ENCODE measurements at regions not wholly inside any gene's neighbourhood (a gene's known extent, or its start where the extent isn't known, plus 50 kb on each side); places are given as distances from the start of the nearest gene placed in this dataset.

DNA sequence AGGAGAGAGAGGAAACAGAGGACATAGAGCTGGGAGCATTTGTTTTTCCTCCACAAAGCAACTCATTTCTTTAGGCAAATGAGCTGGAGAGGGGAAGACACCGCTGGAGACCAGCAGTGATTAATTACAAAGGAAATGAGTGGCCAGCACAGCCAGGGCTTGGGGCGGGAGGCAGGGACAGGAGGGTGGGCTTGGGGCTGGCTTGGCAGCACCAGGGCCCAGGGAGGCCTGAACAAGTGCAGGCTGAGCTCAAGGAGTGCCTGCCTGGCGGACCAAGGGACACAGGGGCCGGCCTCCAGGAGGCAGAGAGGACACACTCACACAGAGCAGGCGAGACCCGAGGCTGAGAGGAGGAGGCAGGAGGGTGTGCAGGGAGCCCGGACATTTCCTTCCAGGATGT is 149.0 kb upstream of the UNC5B start:
- Histone ChIP-seq H3K27me3 (ENCODE audit: control insufficient read depth in 3 of 3, insufficient read depth in 3 of 3, low read length in 3 of 3) (no peaks in the 10 kb centered on the region), H3K4me1 (ENCODE audit: control insufficient read depth in 3 of 3, insufficient read depth in 2 of 3, low read depth in 1 of 3, low read length in 2 of 3) (no peaks in the 10 kb centered on the region), H3K9me3 (ENCODE audit: control insufficient read depth in 2 of 2, insufficient read depth in 1 of 2, low read depth in 1 of 2, low read length in 1 of 2) (no peaks in the 10 kb centered on the region), H3K4me3 (ENCODE audit: low read depth in 1 of 3, low read length in 3 of 3) (no peak overlapping the region), H3K36me3 (ENCODE audit: control insufficient read depth in 3 of 3, insufficient read depth in 2 of 3, low read depth in 1 of 3, low read length in 3 of 3) (no peaks in the 10 kb centered on the region), H3K27ac (ENCODE audit: low read depth in 1 of 3, low read length in 2 of 3) (no peak overlapping the region)
- FAIRE-seq = no peak
- DNase-seq = no peak
- 56 to 66% (median 59%) methylated on average over 6 to 7 of the region's 7 CpGs for WGBS, 3 donors

DNA sequence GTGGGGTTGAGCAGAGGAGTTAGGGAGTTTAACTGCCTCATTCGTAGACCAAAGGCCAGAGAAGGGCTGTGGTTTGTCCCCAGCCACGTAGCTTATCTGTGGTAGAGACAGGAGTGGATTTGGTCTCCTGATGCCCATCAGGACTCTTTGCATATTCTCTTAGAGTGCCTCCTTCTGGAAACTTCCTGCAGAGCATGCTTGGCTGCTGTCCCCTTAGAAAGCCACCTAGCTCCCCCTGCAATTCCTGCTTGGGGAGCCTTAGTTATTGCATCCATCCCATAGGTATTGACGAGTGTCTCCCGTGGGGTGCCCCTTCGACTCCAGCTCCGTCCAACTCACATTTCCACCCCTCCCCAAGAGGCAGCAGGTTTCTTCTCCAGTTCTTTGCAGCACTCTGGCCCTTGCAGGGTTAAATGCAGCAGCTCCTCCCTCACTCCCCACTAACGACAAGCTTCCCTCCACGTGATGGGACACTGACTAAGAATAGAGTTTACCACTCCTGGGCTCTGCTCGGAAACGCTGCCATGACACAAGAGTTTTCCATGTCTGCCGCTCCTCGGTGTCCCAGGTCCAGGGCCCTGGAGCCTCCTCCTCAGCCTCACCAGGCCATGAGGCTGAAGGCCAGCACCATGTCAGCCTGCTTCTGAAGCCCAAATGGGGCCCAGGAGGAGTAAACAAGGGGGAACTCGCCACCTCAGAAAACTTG is 147.8 kb upstream of the UNC5B start:
- no peak overlapping the region for H3K27ac ChIP-seq (ENCODE audit: low read depth in 1 of 3, low read length in 2 of 3)
- H3K36me3 ChIP-seq (ENCODE audit: control insufficient read depth in 3 of 3, insufficient read depth in 2 of 3, low read depth in 1 of 3, low read length in 3 of 3) = no peaks in the 10 kb centered on the region
- WGBS, 3 donors = 48 to 61% (median 53%) methylated on average over 13 of the region's 13 CpGs
- no peaks in the 10 kb centered on the region for H3K9me3 ChIP-seq (ENCODE audit: control insufficient read depth in 2 of 2, insufficient read depth in 1 of 2, low read depth in 1 of 2, low read length in 1 of 2)
- H3K4me3 ChIP-seq (ENCODE audit: low read depth in 1 of 3, low read length in 3 of 3) = no peak overlapping the region
- H3K4me1 ChIP-seq (ENCODE audit: control insufficient read depth in 3 of 3, insufficient read depth in 2 of 3, low read depth in 1 of 3, low read length in 2 of 3) = no peaks in the 10 kb centered on the region
- no peaks in the 10 kb centered on the region for H3K27me3 ChIP-seq (ENCODE audit: control insufficient read depth in 3 of 3, insufficient read depth in 3 of 3, low read length in 3 of 3)
- DNase-seq (peak in 1 of 2 donors; percentile 19), FAIRE-seq (no peak)

DNA sequence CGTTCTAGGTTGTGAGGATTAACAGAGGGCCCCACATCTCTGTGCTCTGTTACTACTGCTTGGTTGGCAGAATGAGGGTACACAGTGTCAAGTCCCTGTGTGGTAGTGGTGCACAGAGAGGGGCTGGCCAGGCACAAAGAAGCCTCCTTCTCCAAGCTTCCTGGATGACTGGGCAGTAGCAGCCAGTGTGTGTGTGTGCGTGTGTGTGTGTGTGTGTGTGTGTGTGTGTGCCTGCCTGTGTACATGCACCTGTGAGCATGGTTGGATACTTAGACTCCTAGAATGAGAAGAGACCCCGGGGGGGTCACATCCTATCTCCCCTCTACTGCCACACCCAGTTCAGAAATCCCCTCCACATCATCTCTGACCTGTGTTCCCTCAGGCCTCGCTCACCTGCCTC is 146.7 kb upstream of the UNC5B start:
- Histone ChIP-seq H3K27ac (ENCODE audit: low read depth in 1 of 3, low read length in 2 of 3) (no peak overlapping the region), H3K36me3 (ENCODE audit: control insufficient read depth in 3 of 3, insufficient read depth in 2 of 3, low read depth in 1 of 3, low read length in 3 of 3) (no peaks in the 10 kb centered on the region), H3K4me3 (ENCODE audit: low read depth in 1 of 3, low read length in 3 of 3) (no peak overlapping the region), H3K4me1 (ENCODE audit: control insufficient read depth in 3 of 3, insufficient read depth in 2 of 3, low read depth in 1 of 3, low read length in 2 of 3) (no peaks in the 10 kb centered on the region), H3K9me3 (ENCODE audit: control insufficient read depth in 2 of 2, insufficient read depth in 1 of 2, low read depth in 1 of 2, low read length in 1 of 2) (no peaks in the 10 kb centered on the region), H3K27me3 (ENCODE audit: control insufficient read depth in 3 of 3, insufficient read depth in 3 of 3, low read length in 3 of 3) (no peaks in the 10 kb centered on the region)
- no peak for DNase-seq
- 62 to 68% (median 67%) methylated on average over 3 to 4 of the region's 4 CpGs for WGBS, 3 donors
- FAIRE-seq = no peak

DNA sequence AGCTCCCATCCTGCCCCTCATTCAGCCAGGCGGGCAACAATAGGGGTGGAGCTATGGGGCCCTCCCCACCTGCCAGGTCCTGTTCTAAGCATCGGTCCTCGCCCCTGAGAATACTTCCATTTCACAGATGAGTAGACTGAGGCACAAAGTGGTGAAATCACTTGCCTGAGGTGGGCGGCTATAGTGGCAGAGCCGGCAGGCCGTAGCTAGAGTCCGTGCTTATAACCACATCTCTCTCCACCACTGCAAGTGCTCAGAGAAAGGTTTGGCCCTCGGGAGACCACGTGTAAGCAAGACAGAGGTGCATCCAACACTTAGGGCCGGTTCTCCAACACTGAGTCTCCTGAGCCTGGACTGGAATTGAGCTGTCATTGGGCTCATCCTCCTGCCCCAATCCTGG is 145.8 kb upstream of the UNC5B start:
- Histone ChIP-seq H3K27ac (ENCODE audit: low read depth in 1 of 3, low read length in 2 of 3) (no peak overlapping the region), H3K4me1 (ENCODE audit: control insufficient read depth in 3 of 3, insufficient read depth in 2 of 3, low read depth in 1 of 3, low read length in 2 of 3) (no peaks in the 10 kb centered on the region), H3K27me3 (ENCODE audit: control insufficient read depth in 3 of 3, insufficient read depth in 3 of 3, low read length in 3 of 3) (no peaks in the 10 kb centered on the region), H3K4me3 (ENCODE audit: low read depth in 1 of 3, low read length in 3 of 3) (no peak overlapping the region), H3K9me3 (ENCODE audit: control insufficient read depth in 2 of 2, insufficient read depth in 1 of 2, low read depth in 1 of 2, low read length in 1 of 2) (no peaks in the 10 kb centered on the region), H3K36me3 (ENCODE audit: control insufficient read depth in 3 of 3, insufficient read depth in 2 of 3, low read depth in 1 of 3, low read length in 3 of 3) (no peaks in the 10 kb centered on the region)
- no peak for DNase-seq
- 88 to 94% (median 89%) methylated on average over 10 of the region's 10 CpGs for WGBS, 3 donors
- FAIRE-seq = no peak

DNA sequence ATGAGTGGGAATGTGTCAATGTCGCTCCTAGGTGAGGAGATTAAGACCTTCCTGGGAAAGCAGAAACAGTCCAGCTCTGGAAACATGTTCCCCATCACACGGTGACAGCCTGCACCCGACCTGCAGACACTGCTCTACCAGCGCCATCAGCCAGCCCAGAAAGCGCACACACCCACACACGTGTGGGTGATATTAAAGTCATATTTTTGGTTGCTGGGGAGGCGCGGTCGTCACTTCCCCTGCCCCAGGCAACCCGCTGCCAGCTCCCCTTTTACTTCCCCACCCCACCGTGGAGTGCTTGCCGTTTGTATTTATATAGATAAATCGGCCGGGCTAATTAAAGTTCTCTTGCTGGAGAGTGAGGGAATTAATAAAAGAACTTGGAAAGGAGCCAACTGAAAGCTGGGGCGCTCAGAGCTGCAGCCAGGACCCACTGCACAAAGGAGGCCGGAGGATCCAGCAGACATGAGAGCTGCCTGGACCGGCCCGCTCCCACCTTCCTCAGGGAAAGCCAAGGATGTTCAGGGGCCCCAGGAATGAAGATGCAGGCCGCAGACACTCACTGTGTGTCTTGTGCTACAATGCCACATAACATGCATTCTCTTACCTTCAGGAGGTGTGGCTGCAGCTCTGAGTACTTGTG is 145.2 kb upstream of the UNC5B start:
- H3K9me3 ChIP-seq (ENCODE audit: control insufficient read depth in 2 of 2, insufficient read depth in 1 of 2, low read depth in 1 of 2, low read length in 1 of 2) = no peaks in the 10 kb centered on the region
- no peaks in the 10 kb centered on the region for H3K27me3 ChIP-seq (ENCODE audit: control insufficient read depth in 3 of 3, insufficient read depth in 3 of 3, low read length in 3 of 3)
- FAIRE-seq (no peak), DNase-seq (no peak)
- no peak overlapping the region for H3K27ac ChIP-seq (ENCODE audit: low read depth in 1 of 3, low read length in 2 of 3)
- H3K4me3 ChIP-seq (ENCODE audit: low read depth in 1 of 3, low read length in 3 of 3) = no peak overlapping the region
- WGBS, 3 donors = 35 to 53% (median 36%) methylated on average over 19 of the region's 19 CpGs
- no peaks in the 10 kb centered on the region for H3K36me3 ChIP-seq (ENCODE audit: control insufficient read depth in 3 of 3, insufficient read depth in 2 of 3, low read depth in 1 of 3, low read length in 3 of 3)
- no peaks in the 10 kb centered on the region for H3K4me1 ChIP-seq (ENCODE audit: control insufficient read depth in 3 of 3, insufficient read depth in 2 of 3, low read depth in 1 of 3, low read length in 2 of 3)

DNA sequence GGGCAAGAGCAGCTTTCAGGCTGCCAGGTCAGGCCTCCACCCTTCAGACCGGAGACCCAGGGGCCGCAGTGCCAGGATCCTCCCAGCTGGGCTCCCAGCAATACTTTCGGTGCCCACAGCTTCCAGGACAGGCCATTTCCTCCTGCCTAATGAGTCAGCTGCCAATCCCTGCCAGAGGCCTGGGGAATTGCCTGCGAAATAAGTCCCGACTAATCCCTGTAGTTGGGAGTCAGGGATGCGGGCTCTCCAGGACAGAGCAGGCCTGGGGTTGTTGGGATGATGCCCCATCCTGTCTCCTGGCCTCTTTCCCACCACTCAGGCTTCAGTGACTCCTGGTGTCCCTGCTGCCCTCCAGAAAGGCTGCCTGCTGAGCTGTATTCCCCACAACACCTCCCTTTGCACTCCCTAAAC is 143.5 kb upstream of the UNC5B start:
- no peak overlapping the region for H3K27ac ChIP-seq (ENCODE audit: low read depth in 1 of 3, low read length in 2 of 3)
- no peaks in the 10 kb centered on the region for H3K4me1 ChIP-seq (ENCODE audit: control insufficient read depth in 3 of 3, insufficient read depth in 2 of 3, low read depth in 1 of 3, low read length in 2 of 3)
- H3K27me3 ChIP-seq (ENCODE audit: control insufficient read depth in 3 of 3, insufficient read depth in 3 of 3, low read length in 3 of 3) = peaks cover 0 to 3% (median 0%) of the 10 kb centered on the region in 3 donors
- H3K4me3 ChIP-seq (ENCODE audit: low read depth in 1 of 3, low read length in 3 of 3) = no peak overlapping the region
- H3K36me3 ChIP-seq (ENCODE audit: control insufficient read depth in 3 of 3, insufficient read depth in 2 of 3, low read depth in 1 of 3, low read length in 3 of 3) = no peaks in the 10 kb centered on the region
- FAIRE-seq (no peak), DNase-seq (no peak)
- H3K9me3 ChIP-seq (ENCODE audit: control insufficient read depth in 2 of 2, insufficient read depth in 1 of 2, low read depth in 1 of 2, low read length in 1 of 2) = no peaks in the 10 kb centered on the region
- 74 to 77% (median 76%) methylated on average over 6 of the region's 6 CpGs for WGBS, 3 donors

DNA sequence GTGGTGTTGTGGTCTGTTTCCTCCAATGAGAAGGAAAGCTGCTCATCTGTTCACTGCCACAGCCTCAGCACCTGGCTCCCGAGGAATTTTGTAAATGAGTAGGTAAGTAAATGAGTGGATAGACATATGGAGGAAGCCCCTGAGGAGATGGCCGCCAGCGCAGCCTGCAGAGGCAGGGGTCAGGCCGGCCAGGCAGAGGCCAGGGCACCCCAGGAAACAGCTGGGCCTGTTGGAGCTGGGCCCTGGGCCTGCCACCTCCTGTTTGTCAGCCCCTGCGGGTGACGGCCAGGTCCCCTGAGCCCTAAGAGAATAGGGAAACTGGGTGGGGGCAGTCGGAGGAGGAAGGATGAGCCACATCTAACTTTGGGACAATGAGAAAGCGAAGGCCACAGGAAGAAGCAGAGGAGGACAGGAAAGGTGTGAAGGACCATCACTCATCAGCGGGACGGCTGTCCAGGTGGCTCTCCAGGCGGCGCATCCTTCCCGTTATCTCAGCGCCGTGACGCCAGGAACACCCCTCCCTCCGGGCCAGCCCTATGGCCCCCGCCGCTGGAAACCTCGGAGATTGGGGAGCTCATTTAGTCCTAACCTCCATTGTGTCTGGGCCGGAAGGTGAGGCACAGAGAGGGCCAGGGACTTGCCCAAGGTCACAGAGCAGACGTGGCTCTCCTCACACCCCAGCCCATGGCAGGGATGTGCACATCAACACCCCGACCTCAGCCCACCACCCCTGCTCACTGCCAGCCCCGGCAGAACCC is 142.3 kb upstream of the UNC5B start:
- no peak overlapping the region for H3K4me3 ChIP-seq (ENCODE audit: low read depth in 1 of 3, low read length in 3 of 3)
- WGBS, 3 donors = 80 to 82% (median 81%) methylated on average over 24 of the region's 24 CpGs
- H3K36me3 ChIP-seq (ENCODE audit: control insufficient read depth in 3 of 3, insufficient read depth in 2 of 3, low read depth in 1 of 3, low read length in 3 of 3) = no peaks in the 10 kb centered on the region
- FAIRE-seq = no peak
- no peak for DNase-seq
- no peak overlapping the region for H3K27ac ChIP-seq (ENCODE audit: low read depth in 1 of 3, low read length in 2 of 3)
- H3K27me3 ChIP-seq (ENCODE audit: control insufficient read depth in 3 of 3, insufficient read depth in 3 of 3, low read length in 3 of 3) = peaks cover 0 to 3% (median 0%) of the 10 kb centered on the region in 3 donors
- H3K4me1 ChIP-seq (ENCODE audit: control insufficient read depth in 3 of 3, insufficient read depth in 2 of 3, low read depth in 1 of 3, low read length in 2 of 3) = no peaks in the 10 kb centered on the region
- no peaks in the 10 kb centered on the region for H3K9me3 ChIP-seq (ENCODE audit: control insufficient read depth in 2 of 2, insufficient read depth in 1 of 2, low read depth in 1 of 2, low read length in 1 of 2)

DNA sequence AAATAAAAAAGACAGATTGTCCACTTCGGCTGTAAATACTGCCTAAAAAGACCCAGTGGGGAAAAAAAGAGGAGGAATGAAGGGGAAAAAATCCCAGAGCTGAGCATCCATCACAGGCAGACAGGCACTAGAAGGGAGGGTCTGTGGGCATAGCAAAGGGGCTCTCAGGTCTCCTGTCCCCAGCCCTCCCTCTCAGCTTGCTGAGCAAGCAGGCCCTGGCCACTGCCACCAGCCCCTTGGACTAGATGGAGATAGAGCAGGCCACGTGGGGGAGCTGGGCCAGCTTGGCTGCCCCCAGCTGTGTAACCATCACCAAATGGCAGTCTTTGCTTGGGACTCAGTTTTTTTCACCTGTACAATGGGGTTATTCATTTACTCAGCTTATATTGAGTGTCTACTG is 141.6 kb upstream of the UNC5B start:
- FAIRE-seq = no peak

More for the DNA sequence above, 141.6 kb upstream of the UNC5B start:
- Histone ChIP-seq H3K27ac (ENCODE audit: low read depth in 1 of 3, low read length in 2 of 3) (no peak overlapping the region), H3K4me3 (ENCODE audit: low read depth in 1 of 3, low read length in 3 of 3) (no peak overlapping the region), H3K9me3 (ENCODE audit: control insufficient read depth in 2 of 2, insufficient read depth in 1 of 2, low read depth in 1 of 2, low read length in 1 of 2) (no peaks in the 10 kb centered on the region), H3K4me1 (ENCODE audit: control insufficient read depth in 3 of 3, insufficient read depth in 2 of 3, low read depth in 1 of 3, low read length in 2 of 3) (no peaks in the 10 kb centered on the region), H3K36me3 (ENCODE audit: control insufficient read depth in 3 of 3, insufficient read depth in 2 of 3, low read depth in 1 of 3, low read length in 3 of 3) (no peaks in the 10 kb centered on the region), H3K27me3 (ENCODE audit: control insufficient read depth in 3 of 3, insufficient read depth in 3 of 3, low read length in 3 of 3) (peaks cover 0 to 3% (median 0%) of the 10 kb centered on the region in 3 donors)
- WGBS, 3 donors = 37 to 58% (median 50%) methylated on average over 2 of the region's 2 CpGs
- no peak for DNase-seq
